ENCODE measurements at regions not wholly inside any gene's neighbourhood (a gene's known extent, or its start where the extent isn't known, plus 50 kb on each side); places are given as distances from the start of the nearest gene placed in this dataset.

GRCh38 chr1:199955235-199955634 lies 72.3 kb upstream of the NR5A2 start:
- ATAC-seq (no peak), FAIRE-seq (no peak), DNase-seq (ENCODE audit: low spot score) (no peak)
- Histone ChIP-seq H3K4me1 (ENCODE audit: insufficient read depth, low read length) (no peaks in the 10 kb centered on the region), H3K9ac (ENCODE audit: insufficient read depth, low read depth, low read length) (no peak overlapping the region), H3K4me3 (replicated peaks in 1 of 3; ENCODE audit: insufficient read depth in 1 of 3, low read depth in 2 of 3, low read length in 3 of 3) (no peak overlapping the region), H3K79me2 (ENCODE audit: insufficient read depth, low read length) (no peaks in the 10 kb centered on the region), H3K27ac (ENCODE audit: extremely low read length, insufficient read depth, low read length) (no peak overlapping the region), H2AFZ (ENCODE audit: low read length) (no peak overlapping the region), H3K9me3 (ENCODE audit: low read length) (no peaks in the 10 kb centered on the region), H3K27me3 (ENCODE audit: control insufficient read depth in 1 of 2, insufficient read depth in 2 of 2, low read length in 2 of 2) (no peaks in the 10 kb centered on the region), H3K36me3 (replicated peaks in 1 of 2; ENCODE audit: control insufficient read depth in 1 of 2, insufficient read depth in 2 of 2, low read length in 2 of 2) (no peaks in the 10 kb centered on the region), H3K4me2 (ENCODE audit: low read depth, low read length) (no peak overlapping the region), H4K20me1 (ENCODE audit: insufficient read depth, low read length) (no peaks in the 10 kb centered on the region)
- POLR2A ChIA-PET = no interaction called here
- intact Hi-C loops (cut with micrococcal nuclease; ENCODE audit: unreplicated experiment) = loop anchor here (10.0 kb wide), 2 partner anchors 90 to 530 kb away; no protein-coding TSS in a partner anchor
- 48% methylated on average over 4 of the region's 4 CpGs for WGBS (ENCODE audit: low lambda C conversion rate)
- in situ Hi-C loops (cut with HindIII; ENCODE audit: extremely low pct_ligation_motif_present, low pct_unique_long_range_greater_than_20kb) = no loop called here
- no TSS peak for BruUV-seq (replicated peaks)
- CTCF ChIA-PET (ENCODE audit: low intra/inter-chr PET ratio, low total read pairs) = interaction anchor here (2.1 kb wide), 1 partner anchor 555 kb away, joined by 10 read pairs; no protein-coding TSS in a partner anchor
- TF ChIP-seq ZNF160 (CRISPR knock-in tag; IDR thresholded peaks at IDR 0.05) (no peak), FIP1L1 (IDR thresholded peaks at IDR 0.05; ENCODE audit: borderline replicate concordance, insufficient read depth, low read depth, low read length) (no peak)

DNA sequence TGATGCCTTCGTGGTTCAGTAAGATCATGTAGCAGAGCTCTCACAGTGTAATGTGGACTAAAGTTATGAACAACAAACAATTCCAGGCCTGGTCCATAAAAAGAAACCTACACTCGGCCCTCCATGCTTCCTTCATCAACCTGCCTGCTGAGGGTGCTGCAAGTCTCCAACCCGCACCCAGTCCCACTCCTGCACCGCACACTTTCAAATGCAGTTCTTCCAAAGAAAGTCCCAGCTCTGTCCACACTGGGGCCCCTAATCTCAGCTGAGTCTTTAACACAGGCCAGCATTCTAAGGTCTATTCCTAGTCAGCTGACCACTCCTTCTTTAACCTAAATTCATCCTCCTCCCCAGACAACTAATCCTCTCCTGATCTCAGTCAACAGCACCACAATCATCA lies 71.5 kb upstream of the NR5A2 start:
- no peaks in the 10 kb centered on the region for H3K27me3 ChIP-seq (ENCODE audit: control insufficient read depth in 1 of 2, insufficient read depth in 2 of 2, low read length in 2 of 2)
- H3K9me3 ChIP-seq (ENCODE audit: low read length) = no peaks in the 10 kb centered on the region
- H2AFZ ChIP-seq (ENCODE audit: low read length) = no peak overlapping the region
- H4K20me1 ChIP-seq (ENCODE audit: insufficient read depth, low read length) = no peaks in the 10 kb centered on the region
- POLR2A ChIA-PET = no interaction called here
- in situ Hi-C loops (cut with HindIII; ENCODE audit: extremely low pct_ligation_motif_present, low pct_unique_long_range_greater_than_20kb) = no loop called here
- H3K9ac ChIP-seq (ENCODE audit: insufficient read depth, low read depth, low read length) = no peak overlapping the region
- TF ChIP-seq ZNF816 (CRISPR knock-in tag; IDR thresholded peaks at IDR 0.05; ENCODE audit: borderline replicate concordance) = no peak
- TF ChIP-seq RFXAP (CRISPR knock-in tag; IDR thresholded peaks at IDR 0.05; ENCODE audit: borderline replicate concordance) = no peak
- no peak for TF ChIP-seq AHDC1 (CRISPR knock-in tag; IDR thresholded peaks at IDR 0.05; ENCODE audit: borderline replicate concordance)
- no peak for TF ChIP-seq ZSCAN21 (CRISPR knock-in tag; IDR thresholded peaks at IDR 0.05; ENCODE audit: borderline replicate concordance)
- no peak overlapping the region for H3K27ac ChIP-seq (ENCODE audit: extremely low read length, insufficient read depth, low read length)
- H3K79me2 ChIP-seq (ENCODE audit: insufficient read depth, low read length) = no peaks in the 10 kb centered on the region
- DNase-seq (ENCODE audit: low spot score) = no peak
- no peak overlapping the region for H3K4me3 ChIP-seq (replicated peaks in 1 of 3; ENCODE audit: insufficient read depth in 1 of 3, low read depth in 2 of 3, low read length in 3 of 3)
- H3K4me2 ChIP-seq (ENCODE audit: low read depth, low read length) = no peak overlapping the region
- CTCF ChIA-PET (ENCODE audit: low intra/inter-chr PET ratio, low total read pairs) = interaction anchor here (2.1 kb wide), 1 partner anchor 554 kb away, joined by 10 read pairs; no protein-coding TSS in a partner anchor
- intact Hi-C loops (cut with micrococcal nuclease; ENCODE audit: unreplicated experiment) = loop anchor here (10.0 kb wide), 2 partner anchors 89 to 529 kb away; no protein-coding TSS in a partner anchor
- no peak for FAIRE-seq
- H3K4me1 ChIP-seq (ENCODE audit: insufficient read depth, low read length) = no peaks in the 10 kb centered on the region
- H3K36me3 ChIP-seq (replicated peaks in 1 of 2; ENCODE audit: control insufficient read depth in 1 of 2, insufficient read depth in 2 of 2, low read length in 2 of 2) = no peaks in the 10 kb centered on the region
- 15% methylated on average over 4 of the region's 4 CpGs for WGBS (ENCODE audit: low lambda C conversion rate)
- BruUV-seq (replicated peaks) = no TSS peak
- ATAC-seq = peak; percentile 57; the same call in 2 of the 3 replicates
